Progenitor cell of endocrine pancreas (in vitro differentiated cells): ENCODE measurements at regions not wholly inside any gene's neighbourhood (a gene's known extent, or its start where the extent isn't known, plus 50 kb on each side); places are given as distances from the start of the nearest gene placed in this dataset.
"Not testable (repeated sequence)": the region's sequence is repeated elsewhere in the genome, so short reads cannot be mapped to it uniquely, and the experiment has no call there.

Experiments used
- DNase-seq: peaks from one replicate; pipeline ENCODE4 v3.0.0; 2021; ENCODE audit warnings: low spot score; ENCODE audit not compliant: unreplicated experiment
- H3K27ac Mint-ChIP-seq: 2 replicates; pipeline ENCODE4 v1.8.0; 2021; ENCODE audit warnings: mild to moderate bottlenecking, moderate library complexity, mixed read lengths
- H3K27me3 Mint-ChIP-seq: 2 replicates; pipeline ENCODE4 v1.8.0; 2021; ENCODE audit warnings: mixed read lengths
- H3K36me3 Mint-ChIP-seq: 2 replicates; pipeline ENCODE4 v1.8.0; 2022; ENCODE audit warnings: mixed read lengths; ENCODE audit not compliant: insufficient read depth
- H3K4me1 Mint-ChIP-seq: 2 replicates; pipeline ENCODE4 v1.8.0; 2021; ENCODE audit warnings: low read depth, mixed read lengths
- H3K4me3 Mint-ChIP-seq: 2 replicates; pipeline ENCODE4 v1.8.0; 2021; ENCODE audit warnings: low read depth, mild to moderate bottlenecking, moderate library complexity, mixed read lengths
- H3K9me3 Mint-ChIP-seq: 2 replicates; pipeline ENCODE4 v1.8.0; 2021; ENCODE audit warnings: low read depth, mixed read lengths
- TF ChIP-seq, protein P1 (sequence below): fragments of 200-600 bp; sonication (generic); IDR thresholded peaks from one replicate; pipeline ENCODE4 v1.5.0; 2021; ENCODE audit warnings: antibody characterized with exemption, mild to moderate bottlenecking; ENCODE audit not compliant: unreplicated experiment

GRCh38 chr16:54985156-54985555 lies 54.5 kb downstream of the IRX5 start:
- TF ChIP-seq, protein P1, sequence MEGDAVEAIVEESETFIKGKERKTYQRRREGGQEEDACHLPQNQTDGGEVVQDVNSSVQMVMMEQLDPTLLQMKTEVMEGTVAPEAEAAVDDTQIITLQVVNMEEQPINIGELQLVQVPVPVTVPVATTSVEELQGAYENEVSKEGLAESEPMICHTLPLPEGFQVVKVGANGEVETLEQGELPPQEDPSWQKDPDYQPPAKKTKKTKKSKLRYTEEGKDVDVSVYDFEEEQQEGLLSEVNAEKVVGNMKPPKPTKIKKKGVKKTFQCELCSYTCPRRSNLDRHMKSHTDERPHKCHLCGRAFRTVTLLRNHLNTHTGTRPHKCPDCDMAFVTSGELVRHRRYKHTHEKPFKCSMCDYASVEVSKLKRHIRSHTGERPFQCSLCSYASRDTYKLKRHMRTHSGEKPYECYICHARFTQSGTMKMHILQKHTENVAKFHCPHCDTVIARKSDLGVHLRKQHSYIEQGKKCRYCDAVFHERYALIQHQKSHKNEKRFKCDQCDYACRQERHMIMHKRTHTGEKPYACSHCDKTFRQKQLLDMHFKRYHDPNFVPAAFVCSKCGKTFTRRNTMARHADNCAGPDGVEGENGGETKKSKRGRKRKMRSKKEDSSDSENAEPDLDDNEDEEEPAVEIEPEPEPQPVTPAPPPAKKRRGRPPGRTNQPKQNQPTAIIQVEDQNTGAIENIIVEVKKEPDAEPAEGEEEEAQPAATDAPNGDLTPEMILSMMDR: no peak
- peaks cover 14% of the 10 kb centered on the region for H3K27me3 Mint-ChIP-seq
- DNase-seq: no peak
- H3K27ac Mint-ChIP-seq: peak overlapping the region; percentile 52
- H3K36me3 Mint-ChIP-seq: no peaks in the 10 kb centered on the region
- H3K9me3 Mint-ChIP-seq: no peaks in the 10 kb centered on the region
- no peak overlapping the region for H3K4me3 Mint-ChIP-seq
- H3K4me1 Mint-ChIP-seq: peaks cover 9% of the 10 kb centered on the region

DNA sequence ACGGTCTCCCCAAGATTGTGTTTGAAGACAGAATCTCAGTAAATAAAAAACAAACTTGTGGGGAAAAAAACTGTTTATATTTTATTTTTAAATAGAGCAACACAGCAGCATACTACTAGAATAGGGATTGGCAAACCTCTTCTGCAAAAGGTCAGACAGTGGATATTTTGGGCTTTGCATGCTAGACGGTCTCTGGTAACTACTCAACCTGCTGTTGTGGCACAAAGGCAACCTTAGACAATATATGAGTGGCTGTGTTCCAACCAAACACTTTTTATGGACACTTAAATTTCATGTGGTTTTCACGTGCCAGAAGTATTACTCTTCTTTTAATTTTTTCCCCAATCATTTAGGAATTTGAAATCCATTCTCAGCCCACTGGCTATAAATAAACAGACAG lies 55.0 kb downstream of the IRX5 start:
- Mint-ChIP-seq H3K27ac (peak overlapping the region; percentile 52), H3K36me3 (no peaks in the 10 kb centered on the region), H3K4me3 (no peak overlapping the region), H3K4me1 (peaks cover 9% of the 10 kb centered on the region), H3K27me3 (peaks cover 14% of the 10 kb centered on the region), H3K9me3 (no peaks in the 10 kb centered on the region)
- DNase-seq: no peak
- TF ChIP-seq, protein P1: no peak

- Mint-ChIP-seq H3K27ac (no peak overlapping the region), H3K4me1 (peaks cover 9% of the 10 kb centered on the region), H3K27me3 (peaks cover 14% of the 10 kb centered on the region), H3K36me3 (no peaks in the 10 kb centered on the region), H3K4me3 (no peak overlapping the region), H3K9me3 (no peaks in the 10 kb centered on the region)
- TF ChIP-seq, protein P1: no peak
- no peak for DNase-seq
Observed at GRCh38 chr16:54986409-54986808, 55.7 kb downstream of the IRX5 start.

DNA sequence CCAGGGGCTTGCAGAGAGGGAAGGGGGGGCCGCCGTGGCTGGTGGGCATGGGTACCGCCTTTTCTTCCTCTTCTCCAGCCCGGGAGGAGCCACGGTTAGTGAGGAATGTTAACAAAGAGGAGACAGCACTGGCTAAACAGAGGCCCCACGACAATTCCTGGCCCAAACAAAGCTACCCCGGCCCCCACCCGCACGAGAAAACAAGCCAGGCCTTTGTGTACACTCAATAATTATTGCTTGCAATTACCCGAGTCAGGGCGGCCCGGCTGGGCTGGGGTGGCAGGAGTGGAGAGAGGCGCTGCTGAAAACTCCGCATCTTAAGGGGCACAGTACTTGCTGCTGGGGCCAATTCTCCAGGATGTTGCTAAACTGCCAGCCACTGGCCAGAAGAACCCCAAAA lies 56.4 kb downstream of the IRX5 start:
- H3K4me3 Mint-ChIP-seq: no peak overlapping the region
- peaks cover 14% of the 10 kb centered on the region for H3K27me3 Mint-ChIP-seq
- no peaks in the 10 kb centered on the region for H3K9me3 Mint-ChIP-seq
- H3K27ac Mint-ChIP-seq: no peak overlapping the region
- H3K4me1 Mint-ChIP-seq: peaks cover 9% of the 10 kb centered on the region
- TF ChIP-seq, protein P1: no peak
- no peaks in the 10 kb centered on the region for H3K36me3 Mint-ChIP-seq
- no peak for DNase-seq

GRCh38 chr16:54991525-54991924 lies 60.9 kb downstream of the IRX5 start:
- no peak for DNase-seq
- Mint-ChIP-seq H3K9me3 (no peaks in the 10 kb centered on the region), H3K36me3 (no peaks in the 10 kb centered on the region), H3K27ac (no peak overlapping the region), H3K4me1 (peaks cover 9% of the 10 kb centered on the region), H3K4me3 (no peak overlapping the region), H3K27me3 (peaks cover 20% of the 10 kb centered on the region)
- TF ChIP-seq, protein P1: no peak

DNA sequence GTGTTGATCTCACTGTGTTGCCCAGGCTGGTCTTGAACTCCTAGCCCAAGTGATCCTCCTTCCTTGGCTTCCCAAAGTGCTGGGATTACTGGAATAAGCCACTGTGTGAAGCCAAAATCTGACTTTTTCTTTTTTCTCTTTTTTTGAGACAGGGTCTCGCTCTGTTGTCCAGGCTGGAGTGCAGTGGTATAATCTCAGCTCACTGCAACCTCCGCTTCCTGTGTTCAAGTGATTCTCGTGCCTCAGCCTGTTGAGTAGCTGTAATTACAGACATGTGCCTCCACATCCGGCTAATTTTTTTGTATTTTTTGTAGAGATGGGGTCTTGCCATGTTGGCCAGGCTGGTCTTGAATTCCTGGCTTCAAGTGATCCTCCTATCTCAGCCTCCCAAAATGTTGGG lies 61.3 kb downstream of the IRX5 start:
- H3K4me1 Mint-ChIP-seq, H3K4me3 Mint-ChIP-seq, DNase-seq, H3K36me3 Mint-ChIP-seq, H3K27ac Mint-ChIP-seq, H3K9me3 Mint-ChIP-seq: not testable (repeated sequence)
- peaks cover 20% of the 10 kb centered on the region for H3K27me3 Mint-ChIP-seq
